ENCODE measurements at regions not wholly inside any gene's neighbourhood (a gene's known extent, or its start where the extent isn't known, plus 50 kb on each side); places are given as distances from the start of the nearest gene placed in this dataset.

DNA sequence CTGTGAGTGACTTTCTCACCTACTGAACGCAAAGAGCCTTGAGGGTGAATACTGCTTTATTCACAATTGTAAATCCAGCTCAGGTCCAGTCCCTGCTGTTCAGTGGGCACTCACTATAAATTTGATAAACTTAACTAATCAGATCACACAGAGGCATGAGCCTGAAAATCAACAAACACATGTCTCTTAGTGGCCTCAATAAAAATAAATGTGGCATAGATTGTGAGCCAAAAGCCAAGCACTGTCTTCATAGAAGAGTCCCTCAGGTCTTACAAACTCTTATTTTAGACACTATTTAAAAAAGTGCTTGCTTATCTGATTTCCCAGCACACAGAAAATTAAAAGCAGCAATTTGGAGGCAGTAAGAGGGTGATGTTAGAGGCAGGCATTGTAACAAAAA is 957.7 kb downstream of the SLITRK5 start:
- Histone ChIP-seq H3K4me3 (no peak overlapping the region), H3K27ac (no peak overlapping the region), H3K4me1 (no peaks in the 10 kb centered on the region), H3K4me2 (no peak overlapping the region), H3K9me3 (no peaks in the 10 kb centered on the region)
- CTCF ChIA-PET: no interaction called here
- WGBS (ENCODE audit: missing lambda C conversion rate): 100% methylated on average over 1 of the region's 1 CpG
- TF ChIP-seq RNF2 (IDR thresholded peaks at IDR 0.05; ENCODE audit: borderline replicate concordance, low read depth) (no peak), KDM5A (IDR thresholded peaks at IDR 0.05) (no peak), EP300 (IDR thresholded peaks at IDR 0.05) (no peak), ZSCAN20 (CRISPR knock-in tag; IDR thresholded peaks at IDR 0.05) (no peak), EHMT2 (IDR thresholded peaks at IDR 0.05; ENCODE audit: low read depth) (no peak), SREBF2 (IDR thresholded peaks at IDR 0.05) (no peak), FOSL2 (IDR thresholded peaks at IDR 0.05) (no peak), FOSL2 (CRISPR knock-in tag; IDR thresholded peaks at IDR 0.05) (no peak), ZC3H11A (IDR thresholded peaks at IDR 0.05) (no peak), NR3C1 (IDR thresholded peaks at IDR 0.05) (no peak)
- TF ChIP-seq, protein P1, sequence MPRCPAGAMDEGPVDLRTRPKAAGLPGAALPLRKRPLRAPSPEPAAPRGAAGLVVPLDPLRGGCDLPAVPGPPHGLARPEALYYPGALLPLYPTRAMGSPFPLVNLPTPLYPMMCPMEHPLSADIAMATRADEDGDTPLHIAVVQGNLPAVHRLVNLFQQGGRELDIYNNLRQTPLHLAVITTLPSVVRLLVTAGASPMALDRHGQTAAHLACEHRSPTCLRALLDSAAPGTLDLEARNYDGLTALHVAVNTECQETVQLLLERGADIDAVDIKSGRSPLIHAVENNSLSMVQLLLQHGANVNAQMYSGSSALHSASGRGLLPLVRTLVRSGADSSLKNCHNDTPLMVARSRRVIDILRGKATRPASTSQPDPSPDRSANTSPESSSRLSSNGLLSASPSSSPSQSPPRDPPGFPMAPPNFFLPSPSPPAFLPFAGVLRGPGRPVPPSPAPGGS (IDR thresholded peaks at IDR 0.05): no peak
- TF ChIP-seq, protein P2, sequence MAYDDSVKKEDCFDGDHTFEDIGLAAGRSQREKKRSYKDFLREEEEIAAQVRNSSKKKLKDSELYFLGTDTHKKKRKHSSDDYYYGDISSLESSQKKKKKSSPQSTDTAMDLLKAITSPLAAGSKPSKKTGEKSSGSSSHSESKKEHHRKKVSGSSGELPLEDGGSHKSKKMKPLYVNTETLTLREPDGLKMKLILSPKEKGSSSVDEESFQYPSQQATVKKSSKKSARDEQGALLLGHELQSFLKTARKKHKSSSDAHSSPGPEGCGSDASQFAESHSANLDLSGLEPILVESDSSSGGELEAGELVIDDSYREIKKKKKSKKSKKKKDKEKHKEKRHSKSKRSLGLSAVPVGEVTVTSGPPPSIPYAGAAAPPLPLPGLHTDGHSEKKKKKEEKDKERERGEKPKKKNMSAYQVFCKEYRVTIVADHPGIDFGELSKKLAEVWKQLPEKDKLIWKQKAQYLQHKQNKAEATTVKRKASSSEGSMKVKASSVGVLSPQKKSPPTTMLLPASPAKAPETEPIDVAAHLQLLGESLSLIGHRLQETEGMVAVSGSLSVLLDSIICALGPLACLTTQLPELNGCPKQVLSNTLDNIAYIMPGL (CRISPR knock-in tag; IDR thresholded peaks at IDR 0.05; ENCODE audit: borderline replicate concordance): no peak
- DNase-seq (ENCODE audit: low read depth in 1 of 2, low spot score in 1 of 2) (no peak), ATAC-seq (no peak), FAIRE-seq (no peak)
- POLR2A ChIA-PET: no interaction called here

DNA sequence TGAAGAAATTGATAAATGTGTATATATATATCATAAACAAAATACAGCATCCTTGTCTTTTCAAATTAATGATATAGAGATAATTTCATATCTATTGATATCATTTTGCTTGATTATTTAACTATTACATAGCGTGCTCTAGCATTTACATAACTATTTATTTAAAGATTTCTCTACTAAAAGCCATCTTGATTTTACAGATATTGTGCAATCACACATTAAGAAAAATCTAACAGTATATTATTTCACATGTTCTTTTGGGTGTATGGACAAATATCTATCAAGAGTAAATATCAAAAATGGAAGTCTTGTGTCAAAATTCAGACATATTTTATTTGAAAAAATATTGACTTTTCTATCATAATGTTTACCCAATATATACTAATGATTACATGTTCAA is 966.8 kb downstream of the SLITRK5 start:
- Histone ChIP-seq H3K4me3 (no peak overlapping the region), H3K9me3 (no peaks in the 10 kb centered on the region), H3K4me1 (no peaks in the 10 kb centered on the region), H3K27ac (no peak overlapping the region), H3K4me2 (no peak overlapping the region)
- no peak for FAIRE-seq
- no peak for ATAC-seq
- ChIA-PET POLR2A (no interaction called here), CTCF (no interaction called here)
- 12% methylated on average over 1 of the region's 1 CpG for WGBS (ENCODE audit: missing lambda C conversion rate)
- no peak for DNase-seq (ENCODE audit: low read depth in 1 of 2, low spot score in 1 of 2)
- TF ChIP-seq, protein P3, sequence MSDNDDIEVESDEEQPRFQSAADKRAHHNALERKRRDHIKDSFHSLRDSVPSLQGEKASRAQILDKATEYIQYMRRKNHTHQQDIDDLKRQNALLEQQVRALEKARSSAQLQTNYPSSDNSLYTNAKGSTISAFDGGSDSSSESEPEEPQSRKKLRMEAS (IDR thresholded peaks at IDR 0.05): no peak
- TF ChIP-seq NPAS2 (CRISPR knock-in tag; IDR thresholded peaks at IDR 0.05; ENCODE audit: borderline replicate concordance): no peak
- TF ChIP-seq HOXB13 (CRISPR knock-in tag; IDR thresholded peaks at IDR 0.05; ENCODE audit: low read depth): no peak
- no peak for TF ChIP-seq FOSB (CRISPR knock-in tag; IDR thresholded peaks at IDR 0.05)
- no peak for TF ChIP-seq MYC (IDR thresholded peaks at IDR 0.05; ENCODE audit: borderline replicate concordance, low read length)
- no peak for TF ChIP-seq NFE2L2 (conservative IDR thresholded peaks at IDR 0.05; ENCODE audit: low read length)
- TF ChIP-seq, protein P2 (CRISPR knock-in tag; IDR thresholded peaks at IDR 0.05; ENCODE audit: borderline replicate concordance): no peak
- no peak for TF ChIP-seq JUNB (IDR thresholded peaks at IDR 0.05)
- TF ChIP-seq HOXA7 (CRISPR knock-in tag; IDR thresholded peaks at IDR 0.05): no peak
- TF ChIP-seq ZNF302 (CRISPR knock-in tag; IDR thresholded peaks at IDR 0.05): no peak
- no peak for TF ChIP-seq EP300 (IDR thresholded peaks at IDR 0.05)
- TF ChIP-seq CBX8 (IDR thresholded peaks at IDR 0.05): no peak
- TF ChIP-seq MAFK (IDR thresholded peaks at IDR 0.05; ENCODE audit: partially characterized antibody): no peak
